ENCODE measurements at regions not wholly inside any gene's neighbourhood (a gene's known extent, or its start where the extent isn't known, plus 50 kb on each side); places are given as distances from the start of the nearest gene placed in this dataset.
A peak's percentile ranks its signal among the peaks of the same experiment; 100 is the strongest.

DNA sequence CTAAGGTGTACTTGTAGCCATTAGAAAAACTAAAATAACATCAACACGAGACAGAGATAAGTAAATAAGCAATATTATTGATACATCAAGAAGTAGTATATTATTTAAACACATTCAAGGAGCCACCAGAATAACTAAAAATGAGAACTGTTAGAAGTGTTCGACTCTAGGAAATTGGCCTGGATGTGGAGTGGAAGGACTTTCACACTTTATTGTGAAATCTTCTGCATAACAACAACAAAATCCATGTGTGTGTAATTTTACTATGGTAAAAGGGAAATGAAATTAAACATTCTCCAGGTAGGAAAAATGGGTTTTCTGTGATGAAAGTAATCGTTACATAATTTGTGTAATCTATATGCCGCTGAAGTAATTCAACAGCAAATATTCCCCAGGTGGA is 96.3 kb upstream of the RNF152 start:
- ATAC-seq (no peak), DNase-seq (no peak)
- Histone ChIP-seq H3K36me3 (no peaks in the 10 kb centered on the region), H3K4me3 (no peak overlapping the region), H3K27ac (no peak overlapping the region), H3K27me3 (no peaks in the 10 kb centered on the region), H3K4me1 (peaks cover 0 to 32% (median 21%) of the 10 kb centered on the region in 9 donors), H3K9me3 (no peaks in the 10 kb centered on the region)
- TF ChIP-seq, protein P1, sequence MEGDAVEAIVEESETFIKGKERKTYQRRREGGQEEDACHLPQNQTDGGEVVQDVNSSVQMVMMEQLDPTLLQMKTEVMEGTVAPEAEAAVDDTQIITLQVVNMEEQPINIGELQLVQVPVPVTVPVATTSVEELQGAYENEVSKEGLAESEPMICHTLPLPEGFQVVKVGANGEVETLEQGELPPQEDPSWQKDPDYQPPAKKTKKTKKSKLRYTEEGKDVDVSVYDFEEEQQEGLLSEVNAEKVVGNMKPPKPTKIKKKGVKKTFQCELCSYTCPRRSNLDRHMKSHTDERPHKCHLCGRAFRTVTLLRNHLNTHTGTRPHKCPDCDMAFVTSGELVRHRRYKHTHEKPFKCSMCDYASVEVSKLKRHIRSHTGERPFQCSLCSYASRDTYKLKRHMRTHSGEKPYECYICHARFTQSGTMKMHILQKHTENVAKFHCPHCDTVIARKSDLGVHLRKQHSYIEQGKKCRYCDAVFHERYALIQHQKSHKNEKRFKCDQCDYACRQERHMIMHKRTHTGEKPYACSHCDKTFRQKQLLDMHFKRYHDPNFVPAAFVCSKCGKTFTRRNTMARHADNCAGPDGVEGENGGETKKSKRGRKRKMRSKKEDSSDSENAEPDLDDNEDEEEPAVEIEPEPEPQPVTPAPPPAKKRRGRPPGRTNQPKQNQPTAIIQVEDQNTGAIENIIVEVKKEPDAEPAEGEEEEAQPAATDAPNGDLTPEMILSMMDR (IDR thresholded peaks at IDR 0.05) = no peak
- intact Hi-C loops (cut with DNase I) = no loop called here
- 92 to 93% methylated on average over 4 of the region's 4 CpGs for WGBS, 2 donors

DNA sequence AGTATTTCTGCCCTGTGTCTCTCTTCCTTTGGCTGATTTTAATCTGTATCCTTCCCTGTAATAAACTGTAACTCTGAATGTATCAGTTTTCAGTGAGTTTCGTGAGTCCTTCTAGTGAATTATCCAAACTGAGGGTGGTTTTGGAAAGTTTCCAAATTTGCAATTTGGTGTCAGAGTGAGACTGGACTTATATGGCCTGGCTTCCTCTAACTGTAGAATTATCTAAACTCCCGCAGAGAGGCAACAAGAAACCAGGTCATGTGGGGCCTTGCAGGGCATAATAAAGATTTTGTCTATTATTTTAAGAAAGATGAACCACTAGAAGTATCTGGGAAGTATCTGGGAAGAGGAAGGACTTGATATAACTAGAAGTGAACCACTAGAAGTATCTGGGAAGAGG is 95.3 kb upstream of the RNF152 start:
- Histone ChIP-seq H3K9me3 (no peaks in the 10 kb centered on the region), H3K27me3 (no peaks in the 10 kb centered on the region), H3K36me3 (no peaks in the 10 kb centered on the region), H3K4me3 (no peak overlapping the region), H3K4me1 (peaks cover 0 to 22% (median 14%) of the 10 kb centered on the region in 9 donors), H3K27ac (no peak overlapping the region)
- DNase-seq (no peak), ATAC-seq (no peak)
- TF ChIP-seq, protein P1 (IDR thresholded peaks at IDR 0.05) = no peak
- intact Hi-C loops (cut with DNase I) = no loop called here
- WGBS, 2 donors = 59 to 76% methylated on average over 2 of the region's 2 CpGs

DNA sequence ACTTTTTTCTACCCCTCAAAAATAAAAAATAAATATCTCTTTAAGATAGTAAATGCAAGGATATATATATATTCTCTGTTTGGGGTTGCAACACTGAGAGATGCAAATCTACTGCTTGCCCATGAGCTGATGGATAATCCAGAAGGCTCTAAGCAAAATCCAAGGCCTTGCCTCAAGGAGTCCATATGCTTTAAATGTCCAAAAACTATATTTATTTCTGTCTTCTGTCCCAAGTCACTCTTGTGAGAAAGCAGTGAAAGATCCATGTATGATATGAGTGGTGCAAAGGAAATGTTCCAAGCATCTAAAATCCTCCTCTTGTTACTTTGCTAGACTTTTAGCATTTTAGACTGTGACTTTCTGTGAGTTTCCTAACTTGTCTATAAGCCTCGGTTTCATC is 92.9 kb upstream of the RNF152 start:
- DNase-seq (no peak), ATAC-seq (no peak)
- no peaks in the 10 kb centered on the region for H3K9me3 ChIP-seq
- H3K36me3 ChIP-seq = no peaks in the 10 kb centered on the region
- H3K4me3 ChIP-seq = no peak overlapping the region
- no peaks in the 10 kb centered on the region for H3K27me3 ChIP-seq
- TF ChIP-seq, protein P1 (IDR thresholded peaks at IDR 0.05) = no peak
- peak overlapping the region in 1 of 10 donors; percentile 13 for H3K27ac ChIP-seq
- H3K4me1 ChIP-seq = peaks cover 0 to 9% (median 4%) of the 10 kb centered on the region in 9 donors
- intact Hi-C loops (cut with DNase I) = no loop called here
- WGBS, 2 donors = 86 to 94% methylated on average over 1 of the region's 1 CpG

DNA sequence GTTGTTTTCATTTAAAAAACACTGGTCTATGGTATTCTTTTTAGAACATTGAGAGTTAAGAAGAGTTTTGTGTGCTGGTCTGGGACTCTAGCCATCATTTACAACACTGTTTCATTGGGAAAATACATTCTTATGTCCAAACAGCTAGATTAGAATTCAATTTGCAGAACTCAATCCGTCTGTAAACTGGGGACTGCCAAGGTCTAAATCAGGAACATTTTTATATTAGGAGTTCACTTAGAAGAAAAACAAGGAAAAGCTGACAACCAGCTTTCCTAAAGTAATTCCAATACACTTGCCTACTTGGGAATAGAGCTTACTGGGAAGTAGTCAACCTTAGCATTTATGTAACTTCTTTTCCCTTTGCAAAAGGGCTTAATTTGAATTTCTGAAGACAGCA is 91.5 kb upstream of the RNF152 start:
- no peaks in the 10 kb centered on the region for H3K9me3 ChIP-seq
- DNase-seq = no peak
- H3K27me3 ChIP-seq = no peaks in the 10 kb centered on the region
- intact Hi-C loops (cut with DNase I) = no loop called here
- TF ChIP-seq, protein P1 (IDR thresholded peaks at IDR 0.05) = no peak
- WGBS, 2 donors = 45 to 57% methylated on average over 1 of the region's 1 CpG
- ATAC-seq = peak in 4 of 8 donors; percentile 35 to 52 (median 52)
- no peak overlapping the region for H3K4me3 ChIP-seq
- H3K4me1 ChIP-seq = peaks cover 0 to 12% (median 4%) of the 10 kb centered on the region in 9 donors
- H3K36me3 ChIP-seq = no peaks in the 10 kb centered on the region
- peak overlapping the region in 2 of 10 donors; percentile 25 to 45 for H3K27ac ChIP-seq

Measured in heart right ventricle (tissue), 16 donors.